HG03175 (cell line): ENCODE measurements at regions not wholly inside any gene's neighbourhood (a gene's known extent, or its start where the extent isn't known, plus 50 kb on each side); places are given as distances from the start of the nearest gene placed in this dataset.

Experiments used
- ATAC-seq: cut with Tn5 transposase; IDR thresholded peaks from one replicate; pipeline ENCODE4 v1.9.1; 2021; ENCODE audit warnings: mild to moderate bottlenecking, moderate library complexity; ENCODE audit not compliant: unreplicated experiment

- no peak for ATAC-seq
These were observed 50.1 kb upstream of the ASAP2 start for GRCh38 chr2:9156483-9156882.

- no peak for ATAC-seq
These were observed 52.6 kb upstream of the ASAP2 start for GRCh38 chr2:9154061-9154460.

GRCh38 chr2:9153643-9153980, 53.0 kb upstream of the ASAP2 start:
- no peak for ATAC-seq

- no peak for ATAC-seq
These were observed 53.5 kb upstream of the ASAP2 start for GRCh38 chr2:9152975-9153642.

- no peak for ATAC-seq
These were observed 55.7 kb upstream of the ASAP2 start for GRCh38 chr2:9150906-9151305.

GRCh38 chr2:9150568-9150900, 56.1 kb upstream of the ASAP2 start:
- ATAC-seq: no peak

- ATAC-seq: no peak
These were observed 56.7 kb upstream of the ASAP2 start for GRCh38 chr2:9149726-9150567.

GRCh38 chr2:9149388-9149660, 57.3 kb upstream of the ASAP2 start:
- ATAC-seq: no peak

- ATAC-seq: no peak
These were observed 60.0 kb upstream of the ASAP2 start for GRCh38 chr2:9146646-9147045.

GRCh38 chr2:9145752-9146430, 60.7 kb upstream of the ASAP2 start:
- ATAC-seq: no peak

- no peak for ATAC-seq
These were observed 61.4 kb upstream of the ASAP2 start for GRCh38 chr2:9145109-9145751.

- no peak for ATAC-seq
These were observed 62.0 kb upstream of the ASAP2 start for GRCh38 chr2:9144617-9145016.

GRCh38 chr2:9144046-9144445, 62.6 kb upstream of the ASAP2 start:
- ATAC-seq: no peak

GRCh38 chr2:9143264-9143815, 63.3 kb upstream of the ASAP2 start:
- no peak for ATAC-seq

GRCh38 chr2:9142551-9143263, 63.9 kb upstream of the ASAP2 start:
- peak; percentile 86 for ATAC-seq

- ATAC-seq: no peak
These were observed 64.7 kb upstream of the ASAP2 start for GRCh38 chr2:9141706-9142460.

GRCh38 chr2:9141091-9141667, 65.4 kb upstream of the ASAP2 start:
- no peak for ATAC-seq

- no peak for ATAC-seq
These were observed 66.0 kb upstream of the ASAP2 start for GRCh38 chr2:9140645-9141044.

- ATAC-seq: peak; percentile 56
These were observed 66.8 kb upstream of the ASAP2 start for GRCh38 chr2:9139491-9140443.
